ENCODE measurements at regions not wholly inside any gene's neighbourhood (a gene's known extent, or its start where the extent isn't known, plus 50 kb on each side); places are given as distances from the start of the nearest gene placed in this dataset.
A peak's percentile ranks its signal among the peaks of the same experiment; 100 is the strongest.

DNA sequence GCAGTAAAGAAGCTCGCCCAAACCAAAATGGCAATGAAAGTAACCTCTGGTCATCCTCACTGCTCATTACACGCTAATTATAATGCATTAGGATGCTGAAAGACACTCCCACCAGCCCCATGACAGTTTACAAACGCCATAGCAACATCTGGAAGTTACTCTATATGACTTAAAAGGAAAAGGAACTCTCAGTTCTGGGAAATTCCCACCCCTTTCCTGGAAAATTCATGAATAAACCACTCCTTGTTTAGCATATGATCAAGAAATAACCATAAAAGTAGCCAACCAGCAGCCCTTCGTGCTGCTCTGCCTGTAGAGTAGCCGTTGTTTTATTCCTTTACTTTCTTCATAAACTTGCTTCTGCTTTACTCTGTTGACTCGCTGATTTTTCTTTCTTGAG is 164.6 kb downstream of the SMAD6 start (continued):
- TF ChIP-seq, protein P1, sequence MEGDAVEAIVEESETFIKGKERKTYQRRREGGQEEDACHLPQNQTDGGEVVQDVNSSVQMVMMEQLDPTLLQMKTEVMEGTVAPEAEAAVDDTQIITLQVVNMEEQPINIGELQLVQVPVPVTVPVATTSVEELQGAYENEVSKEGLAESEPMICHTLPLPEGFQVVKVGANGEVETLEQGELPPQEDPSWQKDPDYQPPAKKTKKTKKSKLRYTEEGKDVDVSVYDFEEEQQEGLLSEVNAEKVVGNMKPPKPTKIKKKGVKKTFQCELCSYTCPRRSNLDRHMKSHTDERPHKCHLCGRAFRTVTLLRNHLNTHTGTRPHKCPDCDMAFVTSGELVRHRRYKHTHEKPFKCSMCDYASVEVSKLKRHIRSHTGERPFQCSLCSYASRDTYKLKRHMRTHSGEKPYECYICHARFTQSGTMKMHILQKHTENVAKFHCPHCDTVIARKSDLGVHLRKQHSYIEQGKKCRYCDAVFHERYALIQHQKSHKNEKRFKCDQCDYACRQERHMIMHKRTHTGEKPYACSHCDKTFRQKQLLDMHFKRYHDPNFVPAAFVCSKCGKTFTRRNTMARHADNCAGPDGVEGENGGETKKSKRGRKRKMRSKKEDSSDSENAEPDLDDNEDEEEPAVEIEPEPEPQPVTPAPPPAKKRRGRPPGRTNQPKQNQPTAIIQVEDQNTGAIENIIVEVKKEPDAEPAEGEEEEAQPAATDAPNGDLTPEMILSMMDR (conservative IDR thresholded peaks at IDR 0.05; ENCODE audit: low read depth in 2 of 2) = no peak
- TF ChIP-seq ZNF331 (CRISPR knock-in tag; IDR thresholded peaks at IDR 0.05; ENCODE audit: low read depth) (no peak), EZH2 (IDR thresholded peaks at IDR 0.05; ENCODE audit: low read depth, unreplicated experiment) (no peak), CREB1 (CRISPR knock-in tag; IDR thresholded peaks at IDR 0.05; ENCODE audit: low read depth) (no peak), NANOG (IDR thresholded peaks at IDR 0.05; ENCODE audit: borderline replicate concordance) (no peak), JUNB (IDR thresholded peaks at IDR 0.05; ENCODE audit: unreplicated experiment) (no peak), EZH2phosphoT487 (IDR thresholded peaks at IDR 0.05; ENCODE audit: unreplicated experiment) (no peak)
- TF ChIP-seq, protein P2, sequence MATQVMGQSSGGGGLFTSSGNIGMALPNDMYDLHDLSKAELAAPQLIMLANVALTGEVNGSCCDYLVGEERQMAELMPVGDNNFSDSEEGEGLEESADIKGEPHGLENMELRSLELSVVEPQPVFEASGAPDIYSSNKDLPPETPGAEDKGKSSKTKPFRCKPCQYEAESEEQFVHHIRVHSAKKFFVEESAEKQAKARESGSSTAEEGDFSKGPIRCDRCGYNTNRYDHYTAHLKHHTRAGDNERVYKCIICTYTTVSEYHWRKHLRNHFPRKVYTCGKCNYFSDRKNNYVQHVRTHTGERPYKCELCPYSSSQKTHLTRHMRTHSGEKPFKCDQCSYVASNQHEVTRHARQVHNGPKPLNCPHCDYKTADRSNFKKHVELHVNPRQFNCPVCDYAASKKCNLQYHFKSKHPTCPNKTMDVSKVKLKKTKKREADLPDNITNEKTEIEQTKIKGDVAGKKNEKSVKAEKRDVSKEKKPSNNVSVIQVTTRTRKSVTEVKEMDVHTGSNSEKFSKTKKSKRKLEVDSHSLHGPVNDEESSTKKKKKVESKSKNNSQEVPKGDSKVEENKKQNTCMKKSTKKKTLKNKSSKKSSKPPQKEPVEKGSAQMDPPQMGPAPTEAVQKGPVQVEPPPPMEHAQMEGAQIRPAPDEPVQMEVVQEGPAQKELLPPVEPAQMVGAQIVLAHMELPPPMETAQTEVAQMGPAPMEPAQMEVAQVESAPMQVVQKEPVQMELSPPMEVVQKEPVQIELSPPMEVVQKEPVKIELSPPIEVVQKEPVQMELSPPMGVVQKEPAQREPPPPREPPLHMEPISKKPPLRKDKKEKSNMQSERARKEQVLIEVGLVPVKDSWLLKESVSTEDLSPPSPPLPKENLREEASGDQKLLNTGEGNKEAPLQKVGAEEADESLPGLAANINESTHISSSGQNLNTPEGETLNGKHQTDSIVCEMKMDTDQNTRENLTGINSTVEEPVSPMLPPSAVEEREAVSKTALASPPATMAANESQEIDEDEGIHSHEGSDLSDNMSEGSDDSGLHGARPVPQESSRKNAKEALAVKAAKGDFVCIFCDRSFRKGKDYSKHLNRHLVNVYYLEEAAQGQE (IDR thresholded peaks at IDR 0.05; ENCODE audit: unreplicated experiment) = no peak

DNA sequence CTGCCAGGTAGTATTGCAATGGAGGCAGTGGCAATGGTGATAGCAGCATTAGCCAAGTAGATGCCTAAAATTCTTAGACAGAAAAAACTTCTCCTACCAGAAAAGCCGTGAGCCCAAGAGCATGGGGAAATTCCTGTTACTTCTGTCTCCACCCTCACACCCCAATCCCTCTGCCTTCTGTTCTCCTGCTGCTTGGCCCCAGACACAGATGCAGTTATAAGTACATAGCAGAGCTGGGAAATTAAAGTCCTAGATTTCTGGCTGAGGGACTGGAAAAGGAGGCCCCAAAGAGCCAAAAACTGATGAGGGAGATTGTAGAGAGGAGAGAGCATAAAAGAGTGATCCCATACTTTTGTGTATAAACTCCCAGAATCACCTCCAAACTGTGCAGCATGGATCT is 166.9 kb downstream of the SMAD6 start:
- Histone ChIP-seq H3K79me2 (replicated peaks; ENCODE audit: insufficient read depth) (no peaks in the 10 kb centered on the region), H3K27me3 (ENCODE audit: insufficient read depth) (no peaks in the 10 kb centered on the region), H3K4me2 (no peak overlapping the region), H4K20me1 (replicated peaks; ENCODE audit: insufficient read depth) (no peaks in the 10 kb centered on the region), H3F3A (replicated peaks; ENCODE audit: low read depth) (no peaks in the 10 kb centered on the region), H3K27ac (ENCODE audit: low read depth) (no peak overlapping the region), H3K36me3 (ENCODE audit: insufficient read depth) (no peaks in the 10 kb centered on the region), H2AFZ (0 out of 2 replicates have a peak overlapping the region, but pooled peaks have one; percentile 18), H3K4me3 (no peak overlapping the region), H3K4me1 (ENCODE audit: insufficient read depth) (peaks cover 6% of the 10 kb centered on the region; the same call in 1 of the 2 replicates), H3K9me2 (ENCODE audit: insufficient read depth) (no peaks in the 10 kb centered on the region)
- H3K4me1 Mint-ChIP-seq = peaks cover 11% of the 10 kb centered on the region
- H3K36me3 Mint-ChIP-seq (ENCODE audit: low read depth) = no peaks in the 10 kb centered on the region
- DNase-seq (ENCODE audit: low spot score) = no peak
- H3K27me3 Mint-ChIP-seq (ENCODE audit: insufficient read depth, low read depth, poor library complexity) = peaks cover 4% of the 10 kb centered on the region
- no peak overlapping the region for H3K27ac Mint-ChIP-seq
- ATAC-seq = no peak
- H3K9me3 Mint-ChIP-seq = no peaks in the 10 kb centered on the region
- no peak overlapping the region for H3K4me3 Mint-ChIP-seq
- TF ChIP-seq, protein P1 (conservative IDR thresholded peaks at IDR 0.05; ENCODE audit: low read depth in 2 of 2) = no peak
- no peak for TF ChIP-seq STAT1 (IDR thresholded peaks at IDR 0.05; ENCODE audit: unreplicated experiment)
- no peak for TF ChIP-seq NANOG (IDR thresholded peaks at IDR 0.05; ENCODE audit: borderline replicate concordance)
- TF ChIP-seq, protein P3, sequence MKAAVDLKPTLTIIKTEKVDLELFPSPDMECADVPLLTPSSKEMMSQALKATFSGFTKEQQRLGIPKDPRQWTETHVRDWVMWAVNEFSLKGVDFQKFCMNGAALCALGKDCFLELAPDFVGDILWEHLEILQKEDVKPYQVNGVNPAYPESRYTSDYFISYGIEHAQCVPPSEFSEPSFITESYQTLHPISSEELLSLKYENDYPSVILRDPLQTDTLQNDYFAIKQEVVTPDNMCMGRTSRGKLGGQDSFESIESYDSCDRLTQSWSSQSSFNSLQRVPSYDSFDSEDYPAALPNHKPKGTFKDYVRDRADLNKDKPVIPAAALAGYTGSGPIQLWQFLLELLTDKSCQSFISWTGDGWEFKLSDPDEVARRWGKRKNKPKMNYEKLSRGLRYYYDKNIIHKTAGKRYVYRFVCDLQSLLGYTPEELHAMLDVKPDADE (IDR thresholded peaks at IDR 0.05) = no peak
- TF ChIP-seq ZNF114 (CRISPR knock-in tag; IDR thresholded peaks at IDR 0.05) = no peak
- no peak for TF ChIP-seq ZNF331 (CRISPR knock-in tag; IDR thresholded peaks at IDR 0.05; ENCODE audit: low read depth)
- TF ChIP-seq, protein P2 (IDR thresholded peaks at IDR 0.05; ENCODE audit: unreplicated experiment) = no peak
- no peak for TF ChIP-seq EZH2phosphoT487 (IDR thresholded peaks at IDR 0.05; ENCODE audit: unreplicated experiment)

Measured in GM23338 (cell line).